ENCODE measurements at regions not wholly inside any gene's neighbourhood (a gene's known extent, or its start where the extent isn't known, plus 50 kb on each side); places are given as distances from the start of the nearest gene placed in this dataset.

- TF ChIP-seq POLR2A (IDR thresholded peaks at IDR 0.05; ENCODE audit: low read depth, low read length) (no peak), PAX5 (IDR thresholded peaks at IDR 0.05; ENCODE audit: insufficient read depth, low read length, severe bottlenecking) (no peak)
- no peak for FAIRE-seq
- DNase-seq (ENCODE audit: insufficient read length, low spot score): no peak
Observed at GRCh38 chr5:40404613-40405012, 275.1 kb upstream of the PTGER4 start.

GRCh38 chr5:40402007-40402364, 277.7 kb upstream of the PTGER4 start:
- FAIRE-seq (peak; percentile 65), DNase-seq (ENCODE audit: insufficient read length, low spot score) (no peak)
- no peak for TF ChIP-seq POLR2AphosphoS5 (IDR thresholded peaks at IDR 0.05; ENCODE audit: low read depth, low read length)
- no peak for TF ChIP-seq TAF1 (IDR thresholded peaks at IDR 0.05; ENCODE audit: low read depth, low read length)
- no peak for TF ChIP-seq POU2F2 (IDR thresholded peaks at IDR 0.05; ENCODE audit: low read depth, low read length)
- TF ChIP-seq PAX5 (IDR thresholded peaks at IDR 0.05; ENCODE audit: insufficient read depth, low read length, severe bottlenecking): no peak
- TF ChIP-seq POLR2A (IDR thresholded peaks at IDR 0.05; ENCODE audit: low read depth, low read length): no peak
- no peak for TF ChIP-seq SPI1 (IDR thresholded peaks at IDR 0.05; ENCODE audit: low read depth, low read length)

GRCh38 chr5:40401284-40402006, 278.3 kb upstream of the PTGER4 start:
- no peak for FAIRE-seq
- DNase-seq (ENCODE audit: insufficient read length, low spot score): no peak
- TF ChIP-seq PAX5 (IDR thresholded peaks at IDR 0.05; ENCODE audit: insufficient read depth, low read length, severe bottlenecking) (no peak), SPI1 (IDR thresholded peaks at IDR 0.05; ENCODE audit: low read depth, low read length) (no peak), POLR2AphosphoS5 (IDR thresholded peaks at IDR 0.05; ENCODE audit: low read depth, low read length) (no peak), POLR2A (IDR thresholded peaks at IDR 0.05; ENCODE audit: low read depth, low read length) (no peak), POU2F2 (IDR thresholded peaks at IDR 0.05; ENCODE audit: low read depth, low read length) (no peak), TAF1 (IDR thresholded peaks at IDR 0.05; ENCODE audit: low read depth, low read length) (no peak)

GRCh38 chr5:40400245-40400644, 279.5 kb upstream of the PTGER4 start:
- FAIRE-seq (no peak), DNase-seq (ENCODE audit: insufficient read length, low spot score) (no peak)
- TF ChIP-seq TAF1 (IDR thresholded peaks at IDR 0.05; ENCODE audit: low read depth, low read length) (no peak), POLR2A (IDR thresholded peaks at IDR 0.05; ENCODE audit: low read depth, low read length) (no peak), SPI1 (IDR thresholded peaks at IDR 0.05; ENCODE audit: low read depth, low read length) (no peak), POLR2AphosphoS5 (IDR thresholded peaks at IDR 0.05; ENCODE audit: low read depth, low read length) (no peak), PAX5 (IDR thresholded peaks at IDR 0.05; ENCODE audit: insufficient read depth, low read length, severe bottlenecking) (no peak), POU2F2 (IDR thresholded peaks at IDR 0.05; ENCODE audit: low read depth, low read length) (no peak)

- no peak for TF ChIP-seq PAX5 (IDR thresholded peaks at IDR 0.05; ENCODE audit: insufficient read depth, low read length, severe bottlenecking)
- DNase-seq (ENCODE audit: insufficient read length, low spot score): no peak
- no peak for FAIRE-seq
Observed at GRCh38 chr5:40399349-40399748, 280.4 kb upstream of the PTGER4 start.

GRCh38 chr5:40397976-40398375, 281.7 kb upstream of the PTGER4 start:
- TF ChIP-seq POLR2A (IDR thresholded peaks at IDR 0.05; ENCODE audit: low read depth, low read length) (no peak), PAX5 (IDR thresholded peaks at IDR 0.05; ENCODE audit: insufficient read depth, low read length, severe bottlenecking) (no peak), POLR2AphosphoS5 (IDR thresholded peaks at IDR 0.05; ENCODE audit: low read depth, low read length) (no peak), POU2F2 (IDR thresholded peaks at IDR 0.05; ENCODE audit: low read depth, low read length) (no peak), TAF1 (IDR thresholded peaks at IDR 0.05; ENCODE audit: low read depth, low read length) (no peak), SPI1 (IDR thresholded peaks at IDR 0.05; ENCODE audit: low read depth, low read length) (no peak)
- DNase-seq (ENCODE audit: insufficient read length, low spot score) (no peak), FAIRE-seq (no peak)

- no peak for TF ChIP-seq POU2F2 (IDR thresholded peaks at IDR 0.05; ENCODE audit: low read depth, low read length)
- no peak for TF ChIP-seq POLR2A (IDR thresholded peaks at IDR 0.05; ENCODE audit: low read depth, low read length)
- TF ChIP-seq TAF1 (IDR thresholded peaks at IDR 0.05; ENCODE audit: low read depth, low read length): no peak
- TF ChIP-seq PAX5 (IDR thresholded peaks at IDR 0.05; ENCODE audit: insufficient read depth, low read length, severe bottlenecking): no peak
- no peak for TF ChIP-seq POLR2AphosphoS5 (IDR thresholded peaks at IDR 0.05; ENCODE audit: low read depth, low read length)
- no peak for TF ChIP-seq SPI1 (IDR thresholded peaks at IDR 0.05; ENCODE audit: low read depth, low read length)
- DNase-seq (ENCODE audit: insufficient read length, low spot score): no peak
- no peak for FAIRE-seq
Observed at GRCh38 chr5:40397091-40397490, 282.6 kb upstream of the PTGER4 start.

- DNase-seq (ENCODE audit: insufficient read length, low spot score): no peak
- TF ChIP-seq POLR2A (IDR thresholded peaks at IDR 0.05; ENCODE audit: low read depth, low read length) (no peak), TAF1 (IDR thresholded peaks at IDR 0.05; ENCODE audit: low read depth, low read length) (no peak), POLR2AphosphoS5 (IDR thresholded peaks at IDR 0.05; ENCODE audit: low read depth, low read length) (no peak), SPI1 (IDR thresholded peaks at IDR 0.05; ENCODE audit: low read depth, low read length) (no peak), PAX5 (IDR thresholded peaks at IDR 0.05; ENCODE audit: insufficient read depth, low read length, severe bottlenecking) (no peak), POU2F2 (IDR thresholded peaks at IDR 0.05; ENCODE audit: low read depth, low read length) (no peak)
- peak; percentile 9 for FAIRE-seq
Observed at GRCh38 chr5:40396317-40396716, 283.4 kb upstream of the PTGER4 start.

- FAIRE-seq (no peak), DNase-seq (ENCODE audit: insufficient read length, low spot score) (no peak)
- TF ChIP-seq POLR2A (IDR thresholded peaks at IDR 0.05; ENCODE audit: low read depth, low read length) (no peak), TAF1 (IDR thresholded peaks at IDR 0.05; ENCODE audit: low read depth, low read length) (no peak), POLR2AphosphoS5 (IDR thresholded peaks at IDR 0.05; ENCODE audit: low read depth, low read length) (no peak), POU2F2 (IDR thresholded peaks at IDR 0.05; ENCODE audit: low read depth, low read length) (no peak), SPI1 (IDR thresholded peaks at IDR 0.05; ENCODE audit: low read depth, low read length) (no peak)
Observed at GRCh38 chr5:40395251-40395650, 284.5 kb upstream of the PTGER4 start.

- FAIRE-seq (no peak), DNase-seq (ENCODE audit: insufficient read length, low spot score) (no peak)
- TF ChIP-seq POLR2A (IDR thresholded peaks at IDR 0.05; ENCODE audit: low read depth, low read length) (no peak), TAF1 (IDR thresholded peaks at IDR 0.05; ENCODE audit: low read depth, low read length) (no peak), PAX5 (IDR thresholded peaks at IDR 0.05; ENCODE audit: insufficient read depth, low read length, severe bottlenecking) (no peak), POU2F2 (IDR thresholded peaks at IDR 0.05; ENCODE audit: low read depth, low read length) (no peak), POLR2AphosphoS5 (IDR thresholded peaks at IDR 0.05; ENCODE audit: low read depth, low read length) (no peak), SPI1 (IDR thresholded peaks at IDR 0.05; ENCODE audit: low read depth, low read length) (no peak)
Observed at GRCh38 chr5:40394698-40395097, 285.0 kb upstream of the PTGER4 start.

Measured in GM12891 (cell line).